Lung (tissue), 11 donors: ENCODE measurements at regions not wholly inside any gene's neighbourhood (a gene's known extent, or its start where the extent isn't known, plus 50 kb on each side); places are given as distances from the start of the nearest gene placed in this dataset.

Experiments used
- ATAC-seq: fragments of 200-7000 bp; cut with Tn5 transposase; one replicate; pipeline ENCODE4 v1.9.1; 2020; ENCODE audit warnings: moderate number of reproducible peaks; ENCODE audit not compliant: insufficient read depth, low FRiP score
- DNase-seq, 3 donors: peaks; one replicate each; pipeline ENCODE4 v3.0.0-alpha.2; 2013 to 2017
- H3K27ac ChIP-seq, 2 donors: one replicate each; pipeline ENCODE4 v1.5.1; 2013; ENCODE audit warnings: mild to moderate bottlenecking in 2 of 2, moderate library complexity in 2 of 2, control low read depth in 1 of 2, inconsistent platforms in 1 of 2, low read depth in 1 of 2, low read length in 1 of 2
- H3K27me3 ChIP-seq, 3 donors: one replicate each; pipeline ENCODE4 v1.5.1; 2013; ENCODE audit warnings: low read length in 2 of 3; ENCODE audit not compliant: control insufficient read depth in 3 of 3, insufficient read depth in 3 of 3
- H3K36me3 ChIP-seq, 4 donors: one replicate each; pipeline ENCODE4 v1.5.1; 2013; ENCODE audit warnings: low read length in 4 of 4, mild to moderate bottlenecking in 1 of 4, moderate library complexity in 1 of 4; ENCODE audit not compliant: control insufficient read depth in 4 of 4, insufficient read depth in 4 of 4
- H3K4me1 ChIP-seq, 5 donors: one replicate each; pipeline ENCODE4 v1.5.1; 2013; ENCODE audit warnings: low read length in 5 of 5, mild to moderate bottlenecking in 2 of 5, moderate library complexity in 1 of 5; ENCODE audit not compliant: control insufficient read depth in 5 of 5, insufficient read depth in 5 of 5
- H3K4me3 ChIP-seq: one replicate; pipeline ENCODE4 v1.5.1; 2013; ENCODE audit warnings: mild to moderate bottlenecking, control low read depth, moderate library complexity
- H3K9ac ChIP-seq, 2 donors: one replicate each; pipeline ENCODE4 v1.5.1; 2013; ENCODE audit warnings: low read length in 2 of 2, control low read depth in 1 of 2; ENCODE audit not compliant: insufficient read depth in 1 of 2
- H3K9me3 ChIP-seq, 4 donors: one replicate each; pipeline ENCODE4 v1.5.1; 2013; ENCODE audit warnings: low read length in 3 of 4, mild to moderate bottlenecking in 1 of 4, moderate library complexity in 1 of 4; ENCODE audit not compliant: control insufficient read depth in 4 of 4, insufficient read depth in 3 of 4
- WGBS, 2 donors: extraction: QIAGEN DNeasy Blood & Tissue Kit; methylation state at CpG; one replicate each; pipeline ENCODE4 v1.1.7; 2013; 5-methylcytosine and 5-hydroxymethylcytosine counted together
- TF ChIP-seq, protein P1 (sequence below): IDR thresholded peaks from 2 replicates; pipeline ENCODE4 v1.5.1; 2012; ENCODE audit warnings: mild to moderate bottlenecking; ENCODE audit errors: control extremely low read depth, extremely low read depth
- donor health status: control.
- donor health status: control.
- donor health status: Bipolar disorder and iron deficiency.
- donor health status: healthy.
- donor health status: DM: yes; HTN: yes; CAD: no.

DNA sequence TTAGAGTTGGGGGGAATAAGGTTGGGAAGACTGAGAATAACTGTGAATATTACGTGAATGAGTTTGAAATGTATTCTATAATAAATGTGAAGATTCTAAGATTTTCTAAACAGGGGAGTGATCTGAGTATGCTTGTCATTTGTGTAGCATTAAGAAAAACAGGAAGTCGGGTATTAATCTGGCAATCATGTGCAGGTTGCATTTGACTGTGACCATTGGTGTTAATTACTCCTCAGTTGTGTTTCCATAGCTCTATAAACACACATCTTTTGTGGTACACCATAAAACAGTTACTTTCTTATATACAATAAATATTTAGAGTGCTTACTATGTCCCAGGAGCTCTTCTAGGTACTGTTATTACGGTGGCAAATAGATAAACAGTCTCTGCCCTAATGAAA, 434.4 kb upstream of the PDE3A start:
- Histone ChIP-seq H3K27ac (no peak overlapping the region), H3K9me3 (peaks cover 0 to 2% (median 0%) of the 10 kb centered on the region in 4 donors), H3K36me3 (no peaks in the 10 kb centered on the region), H3K9ac (no peak overlapping the region), H3K4me3 (no peak overlapping the region), H3K27me3 (no peaks in the 10 kb centered on the region), H3K4me1 (peaks cover 0 to 1% (median 0%) of the 10 kb centered on the region in 5 donors)
- DNase-seq (no peak), ATAC-seq (no peak)
- TF ChIP-seq, protein P1, sequence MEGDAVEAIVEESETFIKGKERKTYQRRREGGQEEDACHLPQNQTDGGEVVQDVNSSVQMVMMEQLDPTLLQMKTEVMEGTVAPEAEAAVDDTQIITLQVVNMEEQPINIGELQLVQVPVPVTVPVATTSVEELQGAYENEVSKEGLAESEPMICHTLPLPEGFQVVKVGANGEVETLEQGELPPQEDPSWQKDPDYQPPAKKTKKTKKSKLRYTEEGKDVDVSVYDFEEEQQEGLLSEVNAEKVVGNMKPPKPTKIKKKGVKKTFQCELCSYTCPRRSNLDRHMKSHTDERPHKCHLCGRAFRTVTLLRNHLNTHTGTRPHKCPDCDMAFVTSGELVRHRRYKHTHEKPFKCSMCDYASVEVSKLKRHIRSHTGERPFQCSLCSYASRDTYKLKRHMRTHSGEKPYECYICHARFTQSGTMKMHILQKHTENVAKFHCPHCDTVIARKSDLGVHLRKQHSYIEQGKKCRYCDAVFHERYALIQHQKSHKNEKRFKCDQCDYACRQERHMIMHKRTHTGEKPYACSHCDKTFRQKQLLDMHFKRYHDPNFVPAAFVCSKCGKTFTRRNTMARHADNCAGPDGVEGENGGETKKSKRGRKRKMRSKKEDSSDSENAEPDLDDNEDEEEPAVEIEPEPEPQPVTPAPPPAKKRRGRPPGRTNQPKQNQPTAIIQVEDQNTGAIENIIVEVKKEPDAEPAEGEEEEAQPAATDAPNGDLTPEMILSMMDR: no peak
- WGBS, 2 donors: 83 to 88% methylated on average over 3 of the region's 3 CpGs

DNA sequence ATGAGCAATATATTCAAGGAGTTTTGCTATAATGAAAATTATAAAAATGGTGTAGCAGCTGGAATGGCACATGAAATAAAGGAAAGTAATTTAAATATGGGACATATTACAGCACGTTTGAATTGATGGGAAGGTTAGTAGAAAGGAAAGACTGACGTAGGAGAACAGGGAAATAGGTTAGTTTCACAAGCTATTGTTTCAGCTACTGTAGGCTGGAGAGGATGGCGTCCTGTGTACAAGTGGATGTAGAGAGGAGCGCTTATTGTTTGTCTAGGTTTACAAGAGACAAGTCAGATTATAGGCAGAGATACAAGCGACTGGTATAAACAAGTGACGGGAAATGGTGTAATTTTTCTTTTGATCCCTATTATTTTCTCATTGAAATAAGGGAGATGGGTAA, 431.2 kb upstream of the PDE3A start:
- Histone ChIP-seq H3K36me3 (no peaks in the 10 kb centered on the region), H3K9ac (no peak overlapping the region), H3K27ac (no peak overlapping the region), H3K27me3 (no peaks in the 10 kb centered on the region), H3K4me3 (no peak overlapping the region), H3K4me1 (peaks cover 0 to 1% (median 0%) of the 10 kb centered on the region in 5 donors), H3K9me3 (peaks cover 0 to 2% (median 1%) of the 10 kb centered on the region in 4 donors)
- peak in 1 of 3 donors; percentile 11 for DNase-seq
- no peak for ATAC-seq
- TF ChIP-seq, protein P1: no peak
- WGBS, 2 donors: 72 to 82% methylated on average over 6 of the region's 6 CpGs

DNA sequence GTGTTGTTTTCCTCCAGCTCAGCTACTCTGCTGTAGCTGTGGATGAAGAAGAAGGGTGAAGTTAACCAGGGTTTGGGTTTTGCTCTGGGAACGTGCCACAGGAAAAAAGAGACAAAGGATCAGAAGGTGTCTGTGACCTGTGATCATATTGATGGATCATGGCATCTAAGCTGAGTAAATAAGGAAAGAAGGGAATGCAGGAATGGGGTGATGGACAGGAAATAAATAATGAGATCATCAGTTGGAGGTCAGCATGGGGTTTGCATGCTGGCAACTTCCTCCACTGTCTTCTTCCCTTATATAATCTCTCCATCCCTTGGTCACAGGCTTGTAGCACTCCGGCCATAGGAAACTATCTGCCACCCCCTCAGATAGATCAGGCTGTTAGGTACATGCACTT, 430.3 kb upstream of the PDE3A start:
- H3K27me3 ChIP-seq: no peaks in the 10 kb centered on the region
- ATAC-seq: no peak
- no peak overlapping the region for H3K9ac ChIP-seq
- H3K9me3 ChIP-seq: peaks cover 0 to 2% (median 1%) of the 10 kb centered on the region in 4 donors
- no peak overlapping the region for H3K27ac ChIP-seq
- DNase-seq: no peak
- no peaks in the 10 kb centered on the region for H3K36me3 ChIP-seq
- 68 to 80% methylated on average over 2 of the region's 2 CpGs for WGBS, 2 donors
- H3K4me1 ChIP-seq: peaks cover 0 to 1% (median 0%) of the 10 kb centered on the region in 5 donors
- H3K4me3 ChIP-seq: no peak overlapping the region
- TF ChIP-seq, protein P1: no peak

DNA sequence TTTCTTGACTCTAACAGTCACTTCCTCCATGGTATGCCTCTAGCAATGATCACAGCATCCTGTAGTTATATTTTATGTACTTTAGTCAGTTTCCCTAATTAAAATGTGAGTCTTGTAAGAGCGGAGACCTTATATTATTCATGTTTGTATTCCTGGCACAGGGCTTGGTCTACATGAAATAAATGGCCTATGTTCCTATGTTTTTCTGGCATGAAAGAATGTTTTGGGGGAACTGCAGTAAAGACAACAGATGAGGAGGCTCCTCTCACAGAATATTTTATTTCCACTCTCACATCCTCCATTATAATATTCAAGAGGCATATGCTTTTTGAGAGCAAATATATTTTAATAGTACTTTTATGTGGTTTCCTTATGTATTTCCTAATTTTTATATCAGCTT, 429.8 kb upstream of the PDE3A start:
- Histone ChIP-seq H3K27ac (no peak overlapping the region), H3K9me3 (peaks cover 0 to 2% (median 1%) of the 10 kb centered on the region in 4 donors), H3K36me3 (no peaks in the 10 kb centered on the region), H3K27me3 (no peaks in the 10 kb centered on the region), H3K4me3 (no peak overlapping the region), H3K9ac (no peak overlapping the region), H3K4me1 (peaks cover 0 to 1% (median 0%) of the 10 kb centered on the region in 5 donors)
- ATAC-seq: no peak
- WGBS, 2 donors: 87 to 89% methylated on average over 1 of the region's 1 CpG
- TF ChIP-seq, protein P1: no peak
- DNase-seq: peak in 2 of 3 donors; percentile 26 to 59
